Activated T-helper 2 cell treated with anti-CD3 and anti-CD28 coated beads, Interferon-gamma antibody, Interleukin-2, Interleukin-4, amounts not matched to agents 10 μg/mL and 5 μg/mL and 100 μg/mL, durations not matched to agents 14 hours and 24 hours and 36 hours (primary cell): ENCODE measurements at regions not wholly inside any gene's neighbourhood (a gene's known extent, or its start where the extent isn't known, plus 50 kb on each side); places are given as distances from the start of the nearest gene placed in this dataset.

Source experiments
- DNase-seq: peaks from one replicate; pipeline ENCODE4 v3.0.0; 2021; ENCODE audit warnings: low spot score
- H3K27ac Mint-ChIP-seq: one replicate; pipeline ENCODE4 v1.8.0; 2021; ENCODE audit warnings: mixed read lengths
- H3K27me3 Mint-ChIP-seq: one replicate; pipeline ENCODE4 v1.8.0; 2021; ENCODE audit warnings: low read depth, mixed read lengths
- H3K36me3 Mint-ChIP-seq: one replicate; pipeline ENCODE4 v1.8.0; 2021; ENCODE audit warnings: low read depth, mixed read lengths
- H3K4me1 Mint-ChIP-seq: one replicate; pipeline ENCODE4 v1.8.0; 2021; ENCODE audit warnings: low read depth, mixed read lengths
- H3K4me3 Mint-ChIP-seq: one replicate; pipeline ENCODE4 v1.8.0; 2021; ENCODE audit warnings: low read depth, mild to moderate bottlenecking, moderate library complexity, mixed read lengths
- H3K9me3 Mint-ChIP-seq: one replicate; pipeline ENCODE4 v1.8.0; 2021; ENCODE audit warnings: mixed read lengths
- intact Hi-C: fragments of 100-400 bp; cut with micrococcal nuclease; formaldehyde crosslinking; loops from one replicate; pipeline ENCODE4 v1.15.1; 2023

DNA sequence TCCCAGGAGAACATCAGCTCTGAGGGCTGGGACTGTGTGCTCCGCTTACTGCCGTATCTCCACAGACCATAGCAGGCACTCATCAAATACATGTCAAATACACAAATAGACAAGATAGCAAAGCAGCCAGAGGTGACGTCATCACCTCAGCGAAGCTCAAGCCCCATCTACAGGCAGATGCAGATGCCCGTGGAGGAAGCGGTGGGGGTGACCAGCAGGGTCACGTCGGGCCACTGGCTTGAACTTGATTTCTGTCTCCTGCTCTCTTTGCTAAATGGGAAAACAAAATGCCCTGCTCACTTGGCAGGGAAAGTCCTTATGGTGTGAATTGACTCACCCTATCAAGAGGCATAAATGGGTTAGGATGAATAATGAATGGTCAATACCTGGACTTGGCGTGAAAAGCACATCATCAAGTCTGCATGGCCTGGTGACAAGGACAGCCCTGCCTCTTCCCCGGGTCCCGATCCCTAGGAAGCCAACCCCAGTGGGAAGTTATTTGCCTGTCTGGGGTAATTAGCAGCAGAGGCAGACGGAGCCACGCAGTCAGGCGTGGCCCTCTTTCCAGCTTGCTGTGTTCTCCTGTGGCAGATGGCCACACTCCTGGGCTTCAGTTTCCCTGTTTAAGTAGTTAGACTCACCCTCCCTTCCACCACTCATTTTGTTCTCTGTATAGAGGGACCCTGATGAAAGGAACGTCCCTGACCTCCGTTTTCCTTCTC, 536.0 kb downstream of the NPHP4 start:
- no peak overlapping the region for H3K27ac Mint-ChIP-seq
- no peaks in the 10 kb centered on the region for H3K4me1 Mint-ChIP-seq
- DNase-seq = no peak
- H3K4me3 Mint-ChIP-seq = no peak overlapping the region
- peaks cover 6% of the 10 kb centered on the region for H3K9me3 Mint-ChIP-seq
- peaks cover 2% of the 10 kb centered on the region for H3K27me3 Mint-ChIP-seq
- no peaks in the 10 kb centered on the region for H3K36me3 Mint-ChIP-seq
- intact Hi-C loops = no loop called here

DNA sequence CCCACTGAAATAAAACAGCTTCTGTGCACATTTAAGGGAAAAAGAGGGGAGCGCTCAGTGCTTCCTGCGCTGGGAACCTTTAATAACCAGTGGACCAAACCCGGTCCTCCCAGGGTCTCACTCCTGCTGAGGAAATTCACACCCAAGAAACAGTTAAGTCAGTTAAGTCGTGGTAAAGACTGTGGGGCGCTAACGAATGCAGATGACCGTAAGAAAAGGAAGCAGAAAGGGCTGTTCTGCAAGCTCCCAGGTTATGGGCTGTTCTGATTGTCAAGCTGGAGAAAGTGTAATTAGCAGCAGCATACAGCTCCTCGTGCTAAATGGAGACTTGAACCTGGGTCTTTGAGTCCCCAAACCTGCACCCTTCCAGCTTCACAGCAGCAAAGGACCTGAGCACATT, 536.6 kb downstream of the NPHP4 start:
- no peak for DNase-seq
- peaks cover 1% of the 10 kb centered on the region for H3K9me3 Mint-ChIP-seq
- no peak overlapping the region for H3K4me3 Mint-ChIP-seq
- H3K36me3 Mint-ChIP-seq = no peaks in the 10 kb centered on the region
- H3K27me3 Mint-ChIP-seq = peaks cover 2% of the 10 kb centered on the region
- no peak overlapping the region for H3K27ac Mint-ChIP-seq
- no peaks in the 10 kb centered on the region for H3K4me1 Mint-ChIP-seq
- intact Hi-C loops = no loop called here

- Mint-ChIP-seq H3K9me3 (no peaks in the 10 kb centered on the region), H3K27ac (no peak overlapping the region), H3K4me3 (no peak overlapping the region), H3K4me1 (no peaks in the 10 kb centered on the region), H3K36me3 (no peaks in the 10 kb centered on the region), H3K27me3 (peaks cover 2% of the 10 kb centered on the region)
- DNase-seq = no peak
- intact Hi-C loops = no loop called here
Measured at GRCh38 chr1:5455056-5455455, 537.2 kb downstream of the NPHP4 start.

GRCh38 chr1:5453347-5453746, 538.9 kb downstream of the NPHP4 start:
- H3K36me3 Mint-ChIP-seq = no peaks in the 10 kb centered on the region
- intact Hi-C loops = no loop called here
- H3K4me3 Mint-ChIP-seq = no peak overlapping the region
- DNase-seq = no peak
- no peaks in the 10 kb centered on the region for H3K9me3 Mint-ChIP-seq
- H3K4me1 Mint-ChIP-seq = no peaks in the 10 kb centered on the region
- H3K27me3 Mint-ChIP-seq = peaks cover 2% of the 10 kb centered on the region
- H3K27ac Mint-ChIP-seq = no peak overlapping the region

- intact Hi-C loops = no loop called here
- Mint-ChIP-seq H3K4me1 (no peaks in the 10 kb centered on the region), H3K9me3 (no peaks in the 10 kb centered on the region), H3K36me3 (no peaks in the 10 kb centered on the region), H3K4me3 (no peak overlapping the region), H3K27ac (no peak overlapping the region), H3K27me3 (peaks cover 2% of the 10 kb centered on the region)
- DNase-seq = no peak
Measured at GRCh38 chr1:5451671-5452070, 540.6 kb downstream of the NPHP4 start.

DNA sequence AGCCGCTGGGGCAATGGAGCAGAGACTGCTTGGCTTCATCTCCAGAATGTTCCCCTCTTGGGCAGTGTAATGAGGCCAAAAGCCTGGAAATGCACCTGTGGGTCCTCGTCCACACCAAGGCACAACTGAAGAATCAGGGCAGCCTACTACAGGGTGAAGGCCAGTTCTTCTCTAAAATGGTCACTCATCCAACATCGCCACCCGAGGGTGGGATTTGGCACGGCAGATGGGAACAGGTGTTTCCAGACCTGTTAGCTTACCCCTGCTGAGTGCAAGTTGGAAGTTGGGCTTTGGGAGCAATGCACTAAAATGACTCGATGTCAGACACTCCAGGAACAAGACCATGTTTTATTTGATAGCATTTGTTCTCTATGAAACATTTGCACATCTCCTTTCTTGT, 543.7 kb downstream of the NPHP4 start:
- H3K36me3 Mint-ChIP-seq = no peaks in the 10 kb centered on the region

GRCh38 chr1:5447503-5447960, 544.7 kb downstream of the NPHP4 start:
- DNase-seq = no peak
- Mint-ChIP-seq H3K9me3 (no peaks in the 10 kb centered on the region), H3K27ac (no peak overlapping the region), H3K36me3 (no peaks in the 10 kb centered on the region), H3K4me1 (no peaks in the 10 kb centered on the region), H3K4me3 (no peak overlapping the region), H3K27me3 (peaks cover 1% of the 10 kb centered on the region)
- intact Hi-C loops = no loop called here

More for the DNA sequence above, 543.7 kb downstream of the NPHP4 start:
- H3K4me1 Mint-ChIP-seq = no peaks in the 10 kb centered on the region
- no peak overlapping the region for H3K4me3 Mint-ChIP-seq
- intact Hi-C loops = no loop called here
- H3K9me3 Mint-ChIP-seq = no peaks in the 10 kb centered on the region
- peak; percentile 18 for DNase-seq
- no peak overlapping the region for H3K27ac Mint-ChIP-seq
- peaks cover 2% of the 10 kb centered on the region for H3K27me3 Mint-ChIP-seq

DNA sequence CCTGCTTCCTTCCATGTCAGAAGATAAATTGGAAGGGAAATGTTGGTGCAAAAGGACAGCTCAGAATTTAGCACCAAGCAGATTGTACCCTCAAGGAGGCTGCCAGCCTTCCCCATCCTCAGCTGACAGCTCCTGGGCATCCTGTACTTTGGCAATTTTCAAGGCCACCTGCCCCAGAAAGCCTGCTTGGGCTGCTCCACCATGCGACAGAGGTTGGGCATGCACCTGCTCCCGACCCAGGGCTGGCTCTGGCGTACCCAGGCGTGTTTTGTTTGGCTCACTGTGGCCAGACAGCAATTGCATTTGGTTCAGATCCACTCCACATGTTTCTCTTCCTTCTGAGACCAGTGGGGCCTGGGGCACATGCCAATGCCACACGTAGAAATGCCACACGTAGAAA, 547.8 kb downstream of the NPHP4 start:
- H3K36me3 Mint-ChIP-seq = no peaks in the 10 kb centered on the region
- no peak overlapping the region for H3K27ac Mint-ChIP-seq
- no peak for DNase-seq
- no peaks in the 10 kb centered on the region for H3K4me1 Mint-ChIP-seq
- intact Hi-C loops = no loop called here
- H3K4me3 Mint-ChIP-seq = no peak overlapping the region
- peaks cover 1% of the 10 kb centered on the region for H3K27me3 Mint-ChIP-seq
- H3K9me3 Mint-ChIP-seq = peaks cover 3% of the 10 kb centered on the region

- Mint-ChIP-seq H3K36me3 (no peaks in the 10 kb centered on the region), H3K27me3 (no peaks in the 10 kb centered on the region), H3K9me3 (peaks cover 6% of the 10 kb centered on the region), H3K27ac (no peak overlapping the region), H3K4me1 (no peaks in the 10 kb centered on the region), H3K4me3 (no peak overlapping the region)
- intact Hi-C loops = no loop called here
- no peak for DNase-seq
Measured at GRCh38 chr1:5436808-5437207, 555.4 kb downstream of the NPHP4 start.

GRCh38 chr1:5435414-5435813, 556.8 kb downstream of the NPHP4 start:
- no peak overlapping the region for H3K27ac Mint-ChIP-seq
- H3K4me3 Mint-ChIP-seq = no peak overlapping the region
- no peak for DNase-seq
- peaks cover 6% of the 10 kb centered on the region for H3K9me3 Mint-ChIP-seq
- peaks cover 2% of the 10 kb centered on the region for H3K27me3 Mint-ChIP-seq
- H3K4me1 Mint-ChIP-seq = no peaks in the 10 kb centered on the region
- intact Hi-C loops = no loop called here
- no peaks in the 10 kb centered on the region for H3K36me3 Mint-ChIP-seq

DNA sequence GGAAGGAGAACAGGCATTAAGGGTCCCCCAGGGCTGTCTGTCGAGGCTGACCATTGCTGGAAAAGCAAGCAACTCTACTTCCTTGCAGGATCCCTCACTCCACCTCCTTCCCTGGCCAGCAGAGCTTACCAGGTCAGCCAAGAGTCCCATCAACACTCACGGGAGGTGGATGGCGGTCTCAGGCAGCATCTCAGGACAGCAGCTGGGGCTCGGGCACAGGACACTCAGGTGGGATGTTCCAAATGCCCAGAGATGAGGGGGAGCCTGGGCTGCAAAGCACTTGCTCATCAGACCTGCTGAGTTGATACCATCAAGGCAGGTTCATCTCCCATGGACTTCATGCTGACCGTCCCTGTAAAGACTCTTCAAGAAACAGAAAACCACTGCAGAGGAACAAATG, 559.8 kb downstream of the NPHP4 start:
- intact Hi-C loops = no loop called here
- no peaks in the 10 kb centered on the region for H3K9me3 Mint-ChIP-seq
- H3K27me3 Mint-ChIP-seq = peaks cover 2% of the 10 kb centered on the region
- H3K27ac Mint-ChIP-seq = no peak overlapping the region
- no peaks in the 10 kb centered on the region for H3K36me3 Mint-ChIP-seq
- no peak overlapping the region for H3K4me3 Mint-ChIP-seq
- no peaks in the 10 kb centered on the region for H3K4me1 Mint-ChIP-seq
- no peak for DNase-seq

DNA sequence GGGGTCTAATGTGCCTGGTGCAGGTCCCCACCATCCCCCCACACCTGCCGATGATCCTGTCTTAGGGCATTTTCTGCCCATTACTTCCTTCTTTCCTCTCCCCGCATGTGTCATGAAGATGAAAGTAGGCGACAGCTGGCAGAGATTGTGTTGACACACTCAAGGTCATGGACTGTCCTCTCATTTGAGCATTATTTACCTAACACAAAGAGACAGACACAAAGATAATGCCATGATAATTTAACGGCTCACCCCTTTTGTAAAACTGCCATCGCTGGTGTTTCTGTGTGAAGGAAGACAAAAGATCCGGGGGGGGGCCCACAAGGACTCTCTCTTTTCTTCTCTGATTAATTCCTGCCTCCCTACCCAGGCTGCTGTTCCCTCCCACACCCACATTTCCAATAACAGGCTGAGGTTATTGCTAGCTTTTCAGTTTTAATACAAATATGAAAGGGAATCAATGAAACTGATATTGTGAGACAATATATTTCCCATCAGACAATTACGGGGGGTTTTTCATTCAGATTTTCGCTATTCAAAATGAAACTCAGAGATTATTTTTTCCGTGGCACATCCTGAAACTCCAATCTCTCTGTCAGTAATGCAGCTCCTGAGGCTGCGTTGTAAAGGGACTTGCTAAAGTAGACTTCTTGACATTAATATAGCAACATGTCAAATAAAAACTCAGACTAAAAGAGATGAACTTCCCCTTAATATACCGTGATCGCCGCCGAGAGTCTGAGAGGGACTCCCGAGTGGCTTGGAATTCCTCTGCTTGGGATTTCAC, 561.1 kb downstream of the NPHP4 start:
- H3K27ac Mint-ChIP-seq = no peak overlapping the region
- no peaks in the 10 kb centered on the region for H3K36me3 Mint-ChIP-seq
- no peaks in the 10 kb centered on the region for H3K4me1 Mint-ChIP-seq
- no peak overlapping the region for H3K4me3 Mint-ChIP-seq
- no peaks in the 10 kb centered on the region for H3K9me3 Mint-ChIP-seq
- intact Hi-C loops = no loop called here
- DNase-seq = no peak
- H3K27me3 Mint-ChIP-seq = peaks cover 3% of the 10 kb centered on the region

- no peaks in the 10 kb centered on the region for H3K4me1 Mint-ChIP-seq
- peaks cover 9% of the 10 kb centered on the region for H3K27me3 Mint-ChIP-seq
- H3K4me3 Mint-ChIP-seq = no peak overlapping the region
- no peak overlapping the region for H3K27ac Mint-ChIP-seq
- intact Hi-C loops = no loop called here
- no peak for DNase-seq
- H3K9me3 Mint-ChIP-seq = no peaks in the 10 kb centered on the region
- H3K36me3 Mint-ChIP-seq = no peaks in the 10 kb centered on the region
Measured at GRCh38 chr1:5430136-5430535, 562.1 kb downstream of the NPHP4 start.
